ENCODE measurements at regions not wholly inside any gene's neighbourhood (a gene's known extent, or its start where the extent isn't known, plus 50 kb on each side); places are given as distances from the start of the nearest gene placed in this dataset.

DNA sequence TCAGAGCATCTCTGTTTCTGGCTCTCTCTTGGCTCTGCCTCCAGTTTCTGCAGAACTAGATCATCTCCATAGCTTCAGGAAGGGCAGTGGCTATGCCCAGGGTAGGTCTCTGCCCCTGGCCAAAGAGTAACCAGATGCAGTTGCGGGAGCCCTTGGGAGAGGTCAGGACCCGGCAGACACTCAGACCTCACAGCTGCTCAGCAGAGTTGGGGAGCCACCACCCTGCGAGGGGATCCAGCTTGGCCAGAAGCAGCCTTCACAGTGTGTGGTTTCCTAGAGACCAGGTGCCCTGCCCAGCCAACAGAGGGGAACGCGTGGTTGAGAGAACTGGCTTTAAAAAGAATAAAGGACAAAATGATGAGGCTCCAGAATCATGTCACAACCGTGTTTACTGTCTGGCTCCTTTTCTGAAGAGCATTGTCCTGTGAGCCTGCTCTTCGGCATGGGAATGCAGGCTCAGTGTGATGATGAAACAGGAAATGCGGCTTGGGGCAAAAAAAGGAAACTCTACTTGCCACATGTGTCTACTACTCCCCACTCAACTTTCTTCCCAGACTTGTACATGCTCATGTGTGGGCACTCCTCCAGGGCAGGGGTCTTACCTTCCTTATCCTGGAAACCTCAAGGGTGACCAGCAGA lies 243.1 kb downstream of the INHBA start:
- no peak for TF ChIP-seq POLR2A (IDR thresholded peaks at IDR 0.05)
- TF ChIP-seq EP300 (IDR thresholded peaks at IDR 0.05), result no peak
- TF ChIP-seq POLR2AphosphoS5 (IDR thresholded peaks at IDR 0.05), result no peak
- TF ChIP-seq, protein P1, sequence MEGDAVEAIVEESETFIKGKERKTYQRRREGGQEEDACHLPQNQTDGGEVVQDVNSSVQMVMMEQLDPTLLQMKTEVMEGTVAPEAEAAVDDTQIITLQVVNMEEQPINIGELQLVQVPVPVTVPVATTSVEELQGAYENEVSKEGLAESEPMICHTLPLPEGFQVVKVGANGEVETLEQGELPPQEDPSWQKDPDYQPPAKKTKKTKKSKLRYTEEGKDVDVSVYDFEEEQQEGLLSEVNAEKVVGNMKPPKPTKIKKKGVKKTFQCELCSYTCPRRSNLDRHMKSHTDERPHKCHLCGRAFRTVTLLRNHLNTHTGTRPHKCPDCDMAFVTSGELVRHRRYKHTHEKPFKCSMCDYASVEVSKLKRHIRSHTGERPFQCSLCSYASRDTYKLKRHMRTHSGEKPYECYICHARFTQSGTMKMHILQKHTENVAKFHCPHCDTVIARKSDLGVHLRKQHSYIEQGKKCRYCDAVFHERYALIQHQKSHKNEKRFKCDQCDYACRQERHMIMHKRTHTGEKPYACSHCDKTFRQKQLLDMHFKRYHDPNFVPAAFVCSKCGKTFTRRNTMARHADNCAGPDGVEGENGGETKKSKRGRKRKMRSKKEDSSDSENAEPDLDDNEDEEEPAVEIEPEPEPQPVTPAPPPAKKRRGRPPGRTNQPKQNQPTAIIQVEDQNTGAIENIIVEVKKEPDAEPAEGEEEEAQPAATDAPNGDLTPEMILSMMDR (IDR thresholded peaks at IDR 0.05), result no peak
- Histone ChIP-seq H3K4me3 (no peak overlapping the region), H3K27me3 (no peaks in the 10 kb centered on the region), H3K9me3 (no peaks in the 10 kb centered on the region), H3K27ac (no peak overlapping the region), H3K36me3 (no peaks in the 10 kb centered on the region), H3K4me1 (no peaks in the 10 kb centered on the region)
- WGBS, 2 donors (ENCODE audit: low coverage in 1 of 2), result 75 to 90% methylated on average over 3 to 5 of the region's 8 CpGs
- ATAC-seq, result no peak

DNA sequence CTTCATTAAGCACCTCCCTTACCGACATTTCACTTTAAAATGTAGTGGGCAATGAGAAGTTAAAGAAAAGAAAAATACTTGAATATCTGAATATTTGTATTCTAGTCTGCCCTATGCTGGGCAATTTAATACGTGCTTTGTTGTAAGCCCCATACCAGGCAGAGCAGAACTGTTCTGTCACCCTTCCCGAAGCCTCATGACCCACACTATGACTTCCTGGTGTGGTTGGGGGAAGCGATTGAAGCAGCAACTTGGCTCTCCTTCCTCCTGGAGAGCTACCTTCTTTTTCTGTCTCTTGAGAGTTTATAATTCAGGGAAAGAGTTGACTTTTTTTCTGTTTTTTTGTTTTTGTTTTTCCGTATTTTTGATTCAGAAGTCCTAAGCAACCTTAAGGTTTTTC lies 243.7 kb downstream of the INHBA start:
- ATAC-seq, result no peak
- Histone ChIP-seq H3K36me3 (no peaks in the 10 kb centered on the region), H3K27ac (no peak overlapping the region), H3K4me3 (no peak overlapping the region), H3K9me3 (no peaks in the 10 kb centered on the region), H3K4me1 (no peaks in the 10 kb centered on the region), H3K27me3 (no peaks in the 10 kb centered on the region)
- 82 to 83% methylated on average over 4 to 5 of the region's 5 CpGs for WGBS, 2 donors (ENCODE audit: low coverage in 1 of 2)
- TF ChIP-seq POLR2AphosphoS5 (IDR thresholded peaks at IDR 0.05) (no peak), EP300 (IDR thresholded peaks at IDR 0.05) (no peak), POLR2A (IDR thresholded peaks at IDR 0.05) (no peak)
- TF ChIP-seq, protein P1 (IDR thresholded peaks at IDR 0.05), result no peak

DNA sequence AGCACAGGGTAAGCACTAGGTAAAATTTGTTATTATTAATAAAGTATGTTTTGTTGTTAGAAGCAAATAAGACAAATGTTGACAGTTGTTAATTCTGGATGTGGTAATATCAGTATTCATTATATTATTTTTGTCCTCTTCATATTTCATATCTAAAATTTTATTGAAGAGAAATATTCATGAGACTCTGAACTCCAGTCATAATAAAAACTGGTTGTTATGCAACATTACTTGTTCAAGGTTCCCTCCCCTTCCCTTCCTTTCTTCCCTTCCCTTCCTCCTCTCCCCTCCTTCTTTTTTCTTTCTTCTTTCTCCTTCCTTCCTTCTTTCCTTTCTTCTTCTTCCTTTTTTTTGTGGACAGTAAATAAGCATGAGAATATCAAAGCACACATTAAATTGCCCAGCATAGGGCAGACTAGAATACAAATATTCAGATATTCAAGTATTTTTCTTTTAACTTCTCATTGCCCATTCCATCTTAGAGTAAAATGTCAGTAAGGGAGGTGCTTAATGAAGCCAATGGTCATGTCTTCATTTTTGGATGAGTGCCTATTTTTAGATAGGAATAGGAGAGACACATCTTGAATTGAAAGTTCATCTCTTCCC lies 245.0 kb downstream of the INHBA start:
- Histone ChIP-seq H3K9me3 (no peaks in the 10 kb centered on the region), H3K27me3 (no peaks in the 10 kb centered on the region), H3K36me3 (no peaks in the 10 kb centered on the region), H3K4me3 (no peak overlapping the region), H3K4me1 (no peaks in the 10 kb centered on the region), H3K27ac (no peak overlapping the region)
- TF ChIP-seq, protein P1 (IDR thresholded peaks at IDR 0.05), result no peak
- TF ChIP-seq POLR2A (IDR thresholded peaks at IDR 0.05), result no peak
- TF ChIP-seq POLR2AphosphoS5 (IDR thresholded peaks at IDR 0.05), result no peak
- TF ChIP-seq EP300 (IDR thresholded peaks at IDR 0.05), result no peak
- no peak for ATAC-seq

DNA sequence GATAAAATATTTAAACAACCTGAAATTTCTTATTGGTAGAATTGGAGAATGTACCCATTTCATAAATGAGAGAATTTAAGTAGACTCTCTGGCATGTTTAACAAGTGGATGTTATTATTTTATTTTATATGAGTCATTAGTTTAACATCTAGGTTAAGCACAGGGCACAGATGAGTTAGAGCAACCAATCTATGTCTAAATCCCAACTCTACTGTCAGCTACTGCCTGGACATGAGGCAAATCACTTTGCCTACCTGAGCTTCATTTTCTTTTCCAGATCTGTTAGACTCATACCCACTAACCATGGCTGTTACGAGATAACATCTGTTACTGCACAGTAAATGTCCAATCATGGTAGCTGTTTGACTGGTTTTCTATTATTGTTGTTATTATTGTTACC lies 251.1 kb downstream of the INHBA start:
- Histone ChIP-seq H3K9me3 (no peaks in the 10 kb centered on the region), H3K27ac (no peak overlapping the region), H3K4me3 (no peak overlapping the region), H3K4me1 (peaks cover 0 to 12% (median 0%) of the 10 kb centered on the region in 3 donors), H3K36me3 (no peaks in the 10 kb centered on the region), H3K27me3 (no peaks in the 10 kb centered on the region)
- TF ChIP-seq, protein P1 (IDR thresholded peaks at IDR 0.05), result no peak
- no peak for TF ChIP-seq POLR2A (IDR thresholded peaks at IDR 0.05)
- no peak for TF ChIP-seq EP300 (IDR thresholded peaks at IDR 0.05)
- no peak for TF ChIP-seq POLR2AphosphoS5 (IDR thresholded peaks at IDR 0.05)
- WGBS, 2 donors (ENCODE audit: low coverage in 1 of 2), result 100% methylated on average over 1 of the region's 1 CpG
- ATAC-seq, result no peak

DNA sequence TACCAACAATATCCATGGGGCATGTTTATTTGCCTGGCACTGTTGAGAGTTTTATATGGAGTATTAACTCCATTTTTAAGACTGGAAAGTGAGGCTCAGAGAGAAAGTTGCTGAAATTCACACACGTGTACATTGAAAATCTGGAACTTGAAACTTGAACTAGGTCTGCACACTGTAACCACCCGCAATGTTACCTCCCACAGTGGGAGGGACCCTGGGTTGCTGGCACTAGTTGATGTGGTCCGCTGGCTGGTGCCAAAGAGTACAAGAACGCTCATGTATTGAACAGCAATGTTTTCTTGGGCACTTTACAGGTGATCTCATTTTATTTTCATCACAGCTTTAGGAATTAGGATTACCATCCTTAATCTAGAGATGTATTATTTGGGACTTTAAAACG lies 253.2 kb downstream of the INHBA start:
- WGBS, 2 donors (ENCODE audit: low coverage in 1 of 2), result 85 to 86% methylated on average over 5 of the region's 5 CpGs
- no peaks in the 10 kb centered on the region for H3K9me3 ChIP-seq

More for the DNA sequence above, 253.2 kb downstream of the INHBA start:
- Histone ChIP-seq H3K36me3 (no peaks in the 10 kb centered on the region), H3K27me3 (no peaks in the 10 kb centered on the region), H3K4me1 (peaks cover 0 to 12% (median 0%) of the 10 kb centered on the region in 3 donors), H3K4me3 (no peak overlapping the region), H3K27ac (no peak overlapping the region)
- no peak for ATAC-seq
- TF ChIP-seq, protein P1 (IDR thresholded peaks at IDR 0.05), result no peak
- TF ChIP-seq POLR2AphosphoS5 (IDR thresholded peaks at IDR 0.05) (no peak), POLR2A (IDR thresholded peaks at IDR 0.05) (no peak), EP300 (IDR thresholded peaks at IDR 0.05) (no peak)
